ENCODE measurements at regions not wholly inside any gene's neighbourhood (a gene's known extent, or its start where the extent isn't known, plus 50 kb on each side); places are given as distances from the start of the nearest gene placed in this dataset.

- DNase-seq (ENCODE audit: low spot score) (no peak), ATAC-seq (no peak), FAIRE-seq (no peak)
- ChIA-PET CTCF (ENCODE audit: low intra/inter-chr PET ratio, low total read pairs) (no interaction called here), POLR2A (no interaction called here)
- Histone ChIP-seq H3K9ac (ENCODE audit: insufficient read depth, low read depth, low read length) (no peak overlapping the region), H4K20me1 (ENCODE audit: insufficient read depth, low read length) (no peaks in the 10 kb centered on the region), H3K79me2 (ENCODE audit: insufficient read depth, low read length) (no peaks in the 10 kb centered on the region), H2AFZ (ENCODE audit: low read length) (no peak overlapping the region), H3K4me2 (ENCODE audit: low read depth, low read length) (no peak overlapping the region), H3K27ac (ENCODE audit: extremely low read length, insufficient read depth, low read length) (no peak overlapping the region), H3K27me3 (ENCODE audit: control insufficient read depth in 1 of 2, insufficient read depth in 2 of 2, low read length in 2 of 2) (peaks cover 1 to 10% of the 10 kb centered on the region in 2 experiments; a peak in 4 of 5 replicates), H3K4me1 (ENCODE audit: insufficient read depth, low read length) (no peaks in the 10 kb centered on the region), H3K9me3 (ENCODE audit: low read length) (no peaks in the 10 kb centered on the region), H3K4me3 (replicated peaks in 1 of 3; ENCODE audit: insufficient read depth in 1 of 3, low read depth in 2 of 3, low read length in 3 of 3) (no peak overlapping the region), H3K36me3 (replicated peaks in 1 of 2; ENCODE audit: control insufficient read depth in 1 of 2, insufficient read depth in 2 of 2, low read length in 2 of 2) (no peaks in the 10 kb centered on the region)
- no peak for TF ChIP-seq ZNF34 (CRISPR knock-in tag; IDR thresholded peaks at IDR 0.05; ENCODE audit: borderline replicate concordance)
- TF ChIP-seq ZNF710 (CRISPR knock-in tag; IDR thresholded peaks at IDR 0.05; ENCODE audit: borderline replicate concordance): no peak
- intact Hi-C loops (cut with micrococcal nuclease; ENCODE audit: unreplicated experiment): no loop called here
- in situ Hi-C loops (cut with HindIII; ENCODE audit: extremely low pct_ligation_motif_present, low pct_unique_long_range_greater_than_20kb): no loop called here
- no TSS peak for BruUV-seq (replicated peaks)
- 2% methylated on average over 3 of the region's 3 CpGs for WGBS (ENCODE audit: low lambda C conversion rate)
Observed at GRCh38 chr22:22735695-22736611, 91.5 kb downstream of the GGTLC2 start.

GRCh38 chr22:22737590-22737989, 93.2 kb downstream of the GGTLC2 start:
- ATAC-seq (no peak), FAIRE-seq (no peak), DNase-seq (ENCODE audit: low spot score) (no peak)
- H3K4me1 ChIP-seq (ENCODE audit: insufficient read depth, low read length): no peaks in the 10 kb centered on the region
- ChIA-PET POLR2A (no interaction called here), CTCF (ENCODE audit: low intra/inter-chr PET ratio, low total read pairs) (no interaction called here)
- no peak overlapping the region for H3K9ac ChIP-seq (ENCODE audit: insufficient read depth, low read depth, low read length)
- TF ChIP-seq ADNP (CRISPR knock-in tag; IDR thresholded peaks at IDR 0.05): no peak
- intact Hi-C loops (cut with micrococcal nuclease; ENCODE audit: unreplicated experiment) (no loop called here), in situ Hi-C loops (cut with HindIII; ENCODE audit: extremely low pct_ligation_motif_present, low pct_unique_long_range_greater_than_20kb) (no loop called here)
- no peak overlapping the region for H2AFZ ChIP-seq (ENCODE audit: low read length)
- H3K27ac ChIP-seq (ENCODE audit: extremely low read length, insufficient read depth, low read length): no peak overlapping the region
- H3K36me3 ChIP-seq (replicated peaks in 1 of 2; ENCODE audit: control insufficient read depth in 1 of 2, insufficient read depth in 2 of 2, low read length in 2 of 2): no peaks in the 10 kb centered on the region
- BruUV-seq (replicated peaks): no TSS peak
- no peak overlapping the region for H3K4me2 ChIP-seq (ENCODE audit: low read depth, low read length)
- H3K79me2 ChIP-seq (ENCODE audit: insufficient read depth, low read length): no peaks in the 10 kb centered on the region
- H4K20me1 ChIP-seq (ENCODE audit: insufficient read depth, low read length): no peaks in the 10 kb centered on the region
- 6% methylated on average over 2 of the region's 2 CpGs for WGBS (ENCODE audit: low lambda C conversion rate)
- H3K27me3 ChIP-seq (ENCODE audit: control insufficient read depth in 1 of 2, insufficient read depth in 2 of 2, low read length in 2 of 2): peaks cover 1 to 5% of the 10 kb centered on the region in 2 experiments; a peak in 4 of 5 replicates
- H3K4me3 ChIP-seq (replicated peaks in 1 of 3; ENCODE audit: insufficient read depth in 1 of 3, low read depth in 2 of 3, low read length in 3 of 3): no peak overlapping the region
- H3K9me3 ChIP-seq (ENCODE audit: low read length): no peaks in the 10 kb centered on the region

Measured in HepG2 (cell line).